Mesendoderm (in vitro differentiated cells): ENCODE measurements at regions not wholly inside any gene's neighbourhood (a gene's known extent, or its start where the extent isn't known, plus 50 kb on each side); places are given as distances from the start of the nearest gene placed in this dataset.
A peak's percentile ranks its signal among the peaks of the same experiment; 100 is the strongest.

Experiments
- DNase-seq: peaks from one replicate; pipeline ENCODE4 v3.0.0; 2013
- H2AK5ac ChIP-seq: 2 replicates; pipeline ENCODE4 v1.6.1; 2013; ENCODE audit warnings: low read length, inconsistent platforms
- H2BK120ac ChIP-seq: 2 replicates; pipeline ENCODE4 v1.6.1; 2013; ENCODE audit warnings: low read depth, mild to moderate bottlenecking, low read length, moderate library complexity, mixed read lengths
- H2BK15ac ChIP-seq: replicated peaks from 2 replicates; pipeline ENCODE4 v1.6.1; 2013; ENCODE audit warnings: low read depth, mild to moderate bottlenecking, moderate library complexity
- H2BK5ac ChIP-seq: 2 replicates; pipeline ENCODE4 v1.6.1; 2013; ENCODE audit warnings: low read length, inconsistent platforms
- H3K18ac ChIP-seq: 2 replicates; pipeline ENCODE4 v1.6.1; 2013; ENCODE audit warnings: mild to moderate bottlenecking, low read length, mixed read lengths
- H3K23ac ChIP-seq: one replicate; pipeline ENCODE4 v1.6.1; 2013; ENCODE audit warnings: low read length
- H3K27ac ChIP-seq: 2 replicates; pipeline ENCODE4 v1.5.1; 2013; ENCODE audit warnings: low read depth, mild to moderate bottlenecking, inconsistent platforms, low read length, moderate library complexity
- H3K27me3 ChIP-seq: 2 replicates; pipeline ENCODE4 v1.6.1; 2013; ENCODE audit warnings: low read length, control low read depth, mild to moderate bottlenecking, inconsistent platforms; ENCODE audit not compliant: insufficient read depth, poor library complexity
- H3K36me3 ChIP-seq: 2 replicates; pipeline ENCODE4 v1.6.1; 2013; ENCODE audit warnings: low read length, inconsistent platforms; ENCODE audit not compliant: control insufficient read depth, insufficient read depth
- H3K4ac ChIP-seq: one replicate; pipeline ENCODE4 v1.6.1; 2013; ENCODE audit warnings: low read depth, mild to moderate bottlenecking, low read length, moderate library complexity
- H3K4me1 ChIP-seq: 2 replicates; pipeline ENCODE4 v1.6.1; 2013; ENCODE audit warnings: low read depth, low read length, inconsistent platforms; ENCODE audit not compliant: control insufficient read depth
- H3K4me2 ChIP-seq: 2 replicates; pipeline ENCODE4 v1.6.1; 2013; ENCODE audit warnings: low read length
- H3K4me3 ChIP-seq: 2 replicates; pipeline ENCODE4 v1.5.1; 2013; ENCODE audit warnings: mild to moderate bottlenecking, low read length
- H3K56ac ChIP-seq: one replicate; pipeline ENCODE4 v1.6.1; 2013; ENCODE audit warnings: low read length
- H3K79me1 ChIP-seq: 2 replicates; pipeline ENCODE4 v1.6.1; 2013; ENCODE audit warnings: low read length, inconsistent platforms
- H3K79me2 ChIP-seq: 2 replicates; pipeline ENCODE4 v1.6.1; 2013; ENCODE audit warnings: mild to moderate bottlenecking, low read length; ENCODE audit not compliant: control insufficient read depth, insufficient read depth
- H3K9ac ChIP-seq: 2 replicates; pipeline ENCODE4 v1.6.1; 2013; ENCODE audit warnings: low read length, inconsistent platforms
- H4K5ac ChIP-seq: one replicate; pipeline ENCODE4 v1.6.1; 2013; ENCODE audit warnings: low read length
- H4K8ac ChIP-seq: one replicate; pipeline ENCODE4 v1.6.1; 2013; ENCODE audit warnings: low read depth, mild to moderate bottlenecking, control low read depth, low read length, moderate library complexity
- whole genome bisulfite sequencing: extraction: QIAGEN DNeasy Blood & Tissue Kit; methylation state at CpG from one replicate; pipeline ENCODE4 v1.1.7; 2013; ENCODE audit warnings: low lambda C conversion rate, missing lambda C conversion rate; ENCODE audit not compliant: insufficient coverage; ENCODE audit errors: extremely low coverage; 5-methylcytosine and 5-hydroxymethylcytosine counted together

GRCh38 chr1:199786695-199787094 lies 240.8 kb upstream of the NR5A2 start:
- no peaks in the 10 kb centered on the region for H3K79me2 ChIP-seq
- H3K18ac ChIP-seq: no peak overlapping the region
- no CpG with 5 or more reads among the region's 3 CpGs for WGBS
- H4K5ac ChIP-seq: no peak overlapping the region
- H3K27me3 ChIP-seq: no peaks in the 10 kb centered on the region
- H3K4me2 ChIP-seq: no peak overlapping the region
- H3K4me1 ChIP-seq: no peaks in the 10 kb centered on the region
- H3K79me1 ChIP-seq: no peaks in the 10 kb centered on the region
- H3K36me3 ChIP-seq: no peaks in the 10 kb centered on the region
- no peak overlapping the region for H2AK5ac ChIP-seq
- no peak overlapping the region for H3K27ac ChIP-seq
- no peak overlapping the region for H3K56ac ChIP-seq
- no peak for DNase-seq
- H3K23ac ChIP-seq: no peak overlapping the region
- H4K8ac ChIP-seq: no peak overlapping the region
- no peak overlapping the region for H3K9ac ChIP-seq
- no peak overlapping the region for H2BK120ac ChIP-seq
- H3K4me3 ChIP-seq: no peak overlapping the region
- H3K4ac ChIP-seq: no peak overlapping the region
- H2BK5ac ChIP-seq: no peak overlapping the region
- H2BK15ac ChIP-seq: no peak overlapping the region

GRCh38 chr1:199789141-199789540 lies 238.4 kb upstream of the NR5A2 start:
- Histone ChIP-seq H2BK120ac (no peak overlapping the region), H3K4me3 (no peak overlapping the region), H3K79me2 (no peaks in the 10 kb centered on the region), H3K79me1 (no peaks in the 10 kb centered on the region), H4K5ac (no peak overlapping the region), H2AK5ac (no peak overlapping the region), H3K36me3 (no peaks in the 10 kb centered on the region), H2BK15ac (no peak overlapping the region), H3K9ac (no peak overlapping the region), H3K4me2 (no peak overlapping the region), H3K27me3 (no peaks in the 10 kb centered on the region), H3K4me1 (no peaks in the 10 kb centered on the region), H4K8ac (no peak overlapping the region), H3K23ac (no peak overlapping the region), H2BK5ac (no peak overlapping the region), H3K27ac (no peak overlapping the region), H3K56ac (no peak overlapping the region), H3K4ac (no peak overlapping the region), H3K18ac (no peak overlapping the region)
- no CpG with 5 or more reads among the region's 1 CpG for WGBS
- no peak for DNase-seq

- no peak for DNase-seq
- Histone ChIP-seq H4K8ac (no peak overlapping the region), H2BK120ac (no peak overlapping the region)
These were observed 236.0 kb upstream of the NR5A2 start for GRCh38 chr1:199791495-199791894.

GRCh38 chr1:199792874-199793273 lies 234.6 kb upstream of the NR5A2 start:
- Histone ChIP-seq H3K4me2 (no peak overlapping the region), H3K4me1 (no peaks in the 10 kb centered on the region), H3K4ac (no peak overlapping the region), H3K79me1 (no peaks in the 10 kb centered on the region), H3K56ac (no peak overlapping the region), H3K27ac (no peak overlapping the region), H3K36me3 (no peaks in the 10 kb centered on the region), H3K79me2 (no peaks in the 10 kb centered on the region), H3K9ac (no peak overlapping the region), H2BK5ac (no peak overlapping the region), H3K23ac (no peak overlapping the region), H4K5ac (no peak overlapping the region), H3K4me3 (no peak overlapping the region), H4K8ac (no peak overlapping the region), H3K27me3 (no peaks in the 10 kb centered on the region), H3K18ac (no peak overlapping the region), H2BK15ac (no peak overlapping the region), H2BK120ac (no peak overlapping the region), H2AK5ac (no peak overlapping the region)
- DNase-seq: no peak
- no CpG with 5 or more reads among the region's 1 CpG for WGBS

More at GRCh38 chr1:199791495-199791894, 236.0 kb upstream of the NR5A2 start:
- Histone ChIP-seq H3K4me2 (no peak overlapping the region), H2BK5ac (no peak overlapping the region), H3K9ac (no peak overlapping the region), H3K18ac (no peak overlapping the region), H3K56ac (no peak overlapping the region), H3K4me1 (no peaks in the 10 kb centered on the region), H3K79me1 (no peaks in the 10 kb centered on the region), H2AK5ac (no peak overlapping the region), H2BK15ac (no peak overlapping the region), H3K79me2 (no peaks in the 10 kb centered on the region), H4K5ac (no peak overlapping the region), H3K4me3 (no peak overlapping the region), H3K4ac (no peak overlapping the region), H3K27ac (no peak overlapping the region), H3K27me3 (no peaks in the 10 kb centered on the region), H3K23ac (no peak overlapping the region), H3K36me3 (no peaks in the 10 kb centered on the region)
- WGBS: no CpG with 5 or more reads among the region's 3 CpGs

- no peak for DNase-seq
- H3K4me1 ChIP-seq: no peaks in the 10 kb centered on the region
- no peak overlapping the region for H3K4me2 ChIP-seq
- no peak overlapping the region for H2AK5ac ChIP-seq
- H3K4ac ChIP-seq: no peak overlapping the region
- no peak overlapping the region for H3K56ac ChIP-seq
- no peak overlapping the region for H3K18ac ChIP-seq
- H2BK15ac ChIP-seq: no peak overlapping the region
- H2BK5ac ChIP-seq: no peak overlapping the region
- H3K79me1 ChIP-seq: no peaks in the 10 kb centered on the region
- H3K79me2 ChIP-seq: no peaks in the 10 kb centered on the region
- H3K36me3 ChIP-seq: no peaks in the 10 kb centered on the region
- no peak overlapping the region for H3K4me3 ChIP-seq
- no peak overlapping the region for H4K8ac ChIP-seq
- no peak overlapping the region for H3K9ac ChIP-seq
- H3K27ac ChIP-seq: no peak overlapping the region
- no peaks in the 10 kb centered on the region for H3K27me3 ChIP-seq
- no peak overlapping the region for H4K5ac ChIP-seq
- no peak overlapping the region for H3K23ac ChIP-seq
- WGBS: no CpG with 5 or more reads among the region's 9 CpGs
- no peak overlapping the region for H2BK120ac ChIP-seq
These were observed 233.2 kb upstream of the NR5A2 start for GRCh38 chr1:199794105-199794863.

- Histone ChIP-seq H3K27me3 (no peaks in the 10 kb centered on the region), H3K4me3 (no peak overlapping the region), H3K9ac (no peak overlapping the region), H4K8ac (no peak overlapping the region), H4K5ac (no peak overlapping the region), H3K79me1 (no peaks in the 10 kb centered on the region), H2BK15ac (no peak overlapping the region), H3K4ac (no peak overlapping the region), H3K4me1 (no peaks in the 10 kb centered on the region), H3K36me3 (no peaks in the 10 kb centered on the region), H3K18ac (no peak overlapping the region), H2AK5ac (no peak overlapping the region), H3K23ac (no peak overlapping the region), H3K56ac (no peak overlapping the region), H3K27ac (no peak overlapping the region), H3K79me2 (no peaks in the 10 kb centered on the region), H2BK5ac (no peak overlapping the region), H3K4me2 (no peak overlapping the region), H2BK120ac (no peak overlapping the region)
- peak; percentile 28 for DNase-seq
- no CpG with 5 or more reads among the region's 8 CpGs for WGBS
These were observed 228.4 kb upstream of the NR5A2 start for GRCh38 chr1:199799116-199799515.
